ENCODE measurements at regions not wholly inside any gene's neighbourhood (a gene's known extent, or its start where the extent isn't known, plus 50 kb on each side); places are given as distances from the start of the nearest gene placed in this dataset.
"Not testable (repeated sequence)": the region's sequence is repeated elsewhere in the genome, so short reads cannot be mapped to it uniquely, and the experiment has no call there.

- no peak for DNase-seq
Observed at GRCh38 chr10:121690152-121690848, 92.1 kb upstream of the FGFR2 start.

DNA sequence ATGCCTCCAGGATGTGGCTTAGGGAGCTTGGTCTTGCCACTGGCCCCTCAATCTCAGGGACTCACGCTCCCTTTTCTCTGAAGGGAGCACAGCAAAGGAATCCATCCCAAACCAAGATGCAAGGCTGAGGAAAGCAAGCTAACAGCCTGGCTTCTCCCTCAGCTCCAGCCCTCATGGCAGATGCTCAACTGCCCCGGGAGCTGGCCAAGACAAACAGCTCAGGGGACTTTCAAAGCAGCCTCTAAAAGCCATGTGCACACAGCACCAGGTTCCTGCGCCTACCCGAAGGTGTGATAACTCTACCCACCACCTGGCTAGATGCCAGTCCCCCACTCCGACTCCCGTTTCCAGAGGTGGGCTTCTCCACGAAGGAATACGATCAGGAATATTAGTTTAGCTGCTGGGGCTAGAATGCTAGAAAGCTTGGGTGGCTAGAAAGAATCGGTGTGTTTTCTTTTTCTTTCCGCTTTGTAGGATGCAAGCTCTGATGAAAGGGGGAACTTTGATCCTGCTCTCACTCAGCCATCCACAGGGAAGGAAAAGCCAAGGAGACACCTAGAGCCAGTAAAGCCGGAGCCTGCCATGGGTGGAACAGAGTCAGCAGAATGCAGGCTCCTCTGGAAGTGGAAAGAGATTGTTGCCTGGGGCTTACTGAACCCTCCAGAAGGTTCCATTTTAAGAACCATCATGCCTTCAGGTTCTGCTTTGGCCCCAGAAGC lies 89.0 kb upstream of the FGFR2 start:
- DNase-seq, result no peak

DNA sequence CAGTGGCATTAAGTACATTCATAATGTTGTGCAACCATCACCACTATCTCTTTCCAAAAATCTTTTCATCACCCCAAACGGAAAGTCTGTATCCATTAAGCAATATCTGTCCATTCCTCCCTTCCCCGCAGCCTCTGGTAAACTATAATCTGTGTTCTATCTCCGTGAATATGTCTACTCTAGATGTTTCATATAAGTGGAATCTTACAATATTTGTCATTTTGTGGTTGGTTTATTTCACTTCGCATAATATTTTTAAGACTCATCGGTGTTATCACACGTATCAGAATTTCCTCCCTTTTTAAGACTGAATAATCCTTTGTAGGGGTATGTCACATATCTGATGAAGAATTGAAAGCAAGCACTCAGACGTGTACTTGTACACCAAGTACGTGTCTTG lies 86.0 kb upstream of the FGFR2 start:
- DNase-seq, result no peak

DNA sequence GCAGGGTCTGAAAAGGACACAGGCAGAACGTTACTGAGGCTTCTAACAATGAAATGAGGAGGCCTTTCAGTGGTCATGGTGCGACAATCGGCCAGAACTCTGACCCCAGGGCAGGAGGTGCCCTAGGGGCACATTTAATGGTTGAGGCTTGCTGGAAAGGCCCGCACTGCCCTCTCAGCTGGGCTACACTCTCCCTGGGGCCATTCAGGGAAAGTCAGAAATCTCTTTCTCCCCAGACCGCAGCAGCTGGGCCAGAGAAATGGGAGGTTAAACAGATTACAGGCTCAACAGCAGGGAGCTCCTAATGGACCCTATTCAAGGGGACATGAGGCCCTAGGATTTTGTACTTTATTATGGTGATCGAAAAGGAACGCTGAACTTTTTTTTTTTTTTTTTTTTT lies 85.6 kb upstream of the FGFR2 start:
- DNase-seq, result no peak

DNA sequence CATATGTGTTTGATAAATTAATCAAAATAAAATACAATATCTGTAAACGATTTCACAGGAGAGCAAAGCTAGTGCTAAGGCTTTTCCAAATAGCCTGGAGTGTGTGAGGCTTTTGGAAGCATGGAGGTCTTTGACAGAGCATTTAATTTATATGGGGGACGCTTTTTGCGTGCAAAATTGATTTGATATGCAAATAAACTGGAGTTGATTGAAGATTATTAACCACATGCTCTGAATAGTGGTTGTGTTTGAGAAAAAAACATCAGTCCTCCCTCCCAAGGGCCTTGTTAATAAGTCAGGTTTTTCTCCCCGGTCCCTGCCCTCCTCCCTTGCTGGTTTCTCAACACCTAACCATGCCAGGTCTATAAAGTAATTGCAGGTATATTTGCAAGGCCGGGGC lies 85.1 kb upstream of the FGFR2 start:
- DNase-seq, result no peak

- DNase-seq, result no peak
Observed at GRCh38 chr10:121681997-121682687, 83.9 kb upstream of the FGFR2 start.

DNA sequence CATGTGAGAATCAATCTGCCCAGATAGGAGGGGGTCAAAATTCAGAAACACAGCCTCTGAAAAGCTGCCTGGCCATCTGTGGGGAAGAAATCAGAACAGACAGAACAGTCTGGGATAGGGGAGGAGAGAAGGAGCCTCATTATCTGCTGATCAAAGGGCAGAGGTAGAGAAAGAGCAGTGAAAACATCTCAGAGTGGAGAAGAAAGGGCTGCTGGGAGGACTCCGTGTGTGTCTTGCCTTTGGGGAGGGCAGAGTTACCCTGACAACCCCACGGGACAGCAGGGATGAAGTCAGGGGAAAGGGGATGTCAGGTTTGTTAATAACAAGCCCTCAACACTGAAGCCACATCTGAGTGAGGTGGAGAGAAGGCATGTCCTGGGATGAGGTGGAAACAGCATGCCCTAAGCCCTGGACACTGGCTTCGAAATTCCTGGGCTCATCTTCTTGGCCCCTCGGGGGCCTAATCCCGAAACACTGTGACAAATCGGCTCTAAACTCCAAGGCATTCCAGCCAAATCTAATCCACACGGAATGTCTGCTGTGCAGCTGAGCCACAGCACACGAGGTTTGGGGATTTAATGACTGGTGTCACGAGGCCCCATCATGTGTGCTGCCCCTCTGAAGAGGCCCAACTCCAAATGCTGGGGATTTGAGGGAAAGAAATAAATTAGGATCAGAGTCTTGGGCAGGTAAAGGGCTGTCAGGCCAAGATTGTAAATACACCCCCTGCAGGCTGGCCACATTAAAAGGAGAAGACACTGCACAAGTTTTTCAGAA lies 82.8 kb upstream of the FGFR2 start:
- no peak for DNase-seq

DNA sequence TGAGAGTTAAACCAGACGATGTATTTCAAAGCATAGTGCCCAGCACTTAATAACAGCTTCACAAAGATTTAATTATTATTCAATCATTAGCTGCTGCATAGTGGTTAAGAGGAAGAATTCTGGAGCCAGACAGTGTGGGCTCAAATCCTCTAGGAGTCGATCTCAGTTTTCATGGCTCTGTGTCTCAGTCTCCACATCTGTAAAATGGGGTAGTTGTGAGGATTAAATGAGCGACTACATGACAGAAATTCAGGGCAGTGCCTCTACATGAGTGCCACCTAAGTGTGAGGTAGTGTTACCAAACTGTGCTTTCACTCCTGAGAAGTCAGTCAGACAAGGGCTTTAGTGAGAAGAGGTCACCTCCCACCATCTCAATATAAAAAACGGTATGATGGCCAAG lies 81.7 kb upstream of the FGFR2 start:
- DNase-seq, result no peak

GRCh38 chr10:121678631-121679174 lies 80.5 kb upstream of the FGFR2 start:
- DNase-seq, result no peak

DNA sequence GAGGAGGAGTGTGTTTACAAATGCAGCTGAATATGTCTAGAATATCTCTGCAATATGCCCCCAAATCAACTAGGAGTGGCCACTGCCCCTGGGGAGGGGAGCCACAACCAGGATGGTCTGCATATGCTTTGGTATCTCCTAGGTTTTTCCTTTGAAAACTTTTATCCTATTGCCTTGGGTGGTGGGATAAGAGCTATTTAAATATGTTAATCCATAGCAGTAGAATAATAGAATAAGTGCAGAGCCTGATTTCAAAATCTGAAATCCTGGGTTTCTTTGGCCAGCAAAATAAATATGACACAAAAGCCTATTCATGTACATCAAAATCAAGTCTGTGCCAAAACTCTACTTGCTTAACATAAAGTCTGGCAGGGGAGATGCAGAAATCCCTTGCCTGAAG lies 79.6 kb upstream of the FGFR2 start:
- DNase-seq, result no peak

GRCh38 chr10:121675344-121675743 lies 77.1 kb upstream of the FGFR2 start:
- peak; percentile 17 for DNase-seq

- DNase-seq, result no peak
Observed at GRCh38 chr10:121674885-121675284, 76.6 kb upstream of the FGFR2 start.

DNA sequence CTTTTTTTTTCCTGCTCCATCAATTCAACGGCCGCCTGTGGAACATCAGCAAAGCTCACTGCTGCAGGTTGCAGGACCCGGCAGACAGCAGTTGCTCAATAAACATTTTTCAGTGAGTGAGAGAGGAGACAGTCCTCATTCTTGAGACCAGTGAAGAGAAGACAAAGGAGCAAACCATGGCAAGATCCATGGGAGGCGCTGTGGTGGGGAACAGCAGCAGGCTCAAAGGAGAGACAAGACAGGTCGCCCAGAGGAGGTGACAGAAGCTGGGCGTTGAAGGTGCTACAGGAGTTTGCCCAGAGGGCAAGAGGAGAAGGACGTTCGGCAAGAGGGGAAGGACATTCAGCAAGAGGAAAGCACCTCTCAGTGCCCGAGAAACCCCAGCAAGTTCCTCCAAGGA lies 74.5 kb upstream of the FGFR2 start:
- no peak for DNase-seq

- not testable (repeated sequence) for DNase-seq
Observed at GRCh38 chr10:121669840-121670239, 71.6 kb upstream of the FGFR2 start.

- DNase-seq, result no peak
Observed at GRCh38 chr10:121669028-121669374, 70.8 kb upstream of the FGFR2 start.

GRCh38 chr10:121668314-121669027 lies 70.2 kb upstream of the FGFR2 start:
- DNase-seq, result peak; percentile 68

GRCh38 chr10:121667948-121668313 lies 69.7 kb upstream of the FGFR2 start:
- no peak for DNase-seq

DNA sequence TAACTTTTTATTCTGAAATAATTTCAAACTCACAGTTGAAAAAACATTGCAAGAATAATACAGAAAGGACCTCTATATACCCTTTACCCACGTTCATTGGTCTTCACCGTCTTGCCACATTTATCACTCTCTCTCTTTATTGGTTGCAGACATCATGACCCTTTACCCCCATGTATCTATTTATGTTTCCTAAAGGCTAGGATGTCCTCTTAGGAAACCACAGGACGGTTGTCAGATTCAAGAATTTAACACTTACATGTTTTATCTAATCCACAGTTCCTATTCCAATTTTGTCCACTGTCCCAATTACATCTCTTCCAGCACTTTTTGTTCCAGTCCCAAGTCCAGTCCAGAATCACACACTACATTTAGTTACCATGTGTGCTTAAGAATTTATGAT lies 67.6 kb upstream of the FGFR2 start:
- DNase-seq, result no peak

DNA sequence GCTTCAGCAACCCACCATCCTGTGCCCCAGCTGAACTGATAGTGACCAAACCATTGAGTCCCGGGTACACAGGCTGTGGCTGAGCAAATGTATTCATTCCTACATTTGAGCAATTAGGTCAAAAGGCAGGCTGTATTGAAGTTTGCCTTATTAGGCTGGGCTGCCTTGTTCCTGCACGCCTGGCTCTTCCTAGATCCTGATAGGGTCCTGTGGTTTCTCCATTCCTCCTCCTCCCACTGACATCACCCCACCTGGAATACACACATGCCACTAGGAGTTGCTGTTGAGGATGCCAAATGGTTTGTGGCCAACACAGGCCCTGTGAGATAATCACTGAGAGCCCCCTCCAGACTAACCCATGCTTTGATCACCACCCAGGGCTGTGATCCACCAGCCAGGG lies 66.4 kb upstream of the FGFR2 start:
- DNase-seq, result no peak

- peak; percentile 27 for DNase-seq
Observed at GRCh38 chr10:121662945-121663917, 65.0 kb upstream of the FGFR2 start.

DNA sequence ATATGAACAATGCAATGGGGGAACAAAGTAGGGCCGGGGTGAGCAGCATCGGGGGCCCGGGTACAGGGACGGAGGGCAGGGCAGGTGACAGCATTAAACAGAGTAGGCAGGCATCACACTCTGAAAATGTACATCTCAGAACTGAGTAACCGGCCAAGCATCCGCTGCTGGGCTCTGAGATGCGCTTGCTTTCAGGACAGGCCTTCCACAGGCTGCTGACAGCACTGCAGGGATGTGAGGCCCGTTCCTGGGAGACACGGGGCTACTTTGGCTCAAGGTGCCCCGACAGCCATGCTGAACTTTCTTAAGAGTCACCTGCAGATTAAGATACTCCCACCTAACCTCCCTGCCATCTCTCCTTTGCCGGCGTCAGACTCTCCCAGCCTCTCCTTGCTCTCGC lies 64.3 kb upstream of the FGFR2 start:
- DNase-seq, result peak; percentile 14

Measured in DMS53 (cell line).